COLO668 (cell line): ENCODE measurements at regions not wholly inside any gene's neighbourhood (a gene's known extent, or its start where the extent isn't known, plus 50 kb on each side); places are given as distances from the start of the nearest gene placed in this dataset.
"Not testable (repeated sequence)": the region's sequence is repeated elsewhere in the genome, so short reads cannot be mapped to it uniquely, and the experiment has no call there.

Experiments
- DNase-seq: peaks from one replicate; lab custom pipeline; 2025; ENCODE audit not compliant: unreplicated experiment; lab: John Stamatoyannopoulos, UW

DNA sequence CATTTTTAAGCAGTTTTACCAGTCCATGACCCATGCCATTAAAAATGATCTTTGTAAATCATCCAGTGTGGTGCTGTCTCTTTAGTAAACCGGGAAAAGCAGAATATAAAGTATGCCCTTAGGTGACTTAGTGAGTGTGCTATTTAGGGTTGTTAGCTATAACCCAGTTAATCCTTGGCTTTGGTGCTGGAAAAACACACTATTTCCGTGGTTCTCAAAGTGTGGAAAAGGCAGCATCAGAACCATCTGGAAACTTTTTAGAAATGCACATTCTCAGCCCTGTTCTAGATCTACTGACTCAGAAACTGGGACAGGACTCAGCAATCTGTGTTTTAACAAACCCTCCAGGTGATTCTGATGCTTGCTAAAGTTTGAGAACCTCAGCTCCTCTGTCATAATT lies 123.6 kb upstream of the ZNF608 start:
- DNase-seq, result no peak

GRCh38 chr5:124871303-124871702 lies 124.9 kb upstream of the ZNF608 start:
- no peak for DNase-seq

GRCh38 chr5:124872086-124872485 lies 125.6 kb upstream of the ZNF608 start:
- DNase-seq, result no peak

DNA sequence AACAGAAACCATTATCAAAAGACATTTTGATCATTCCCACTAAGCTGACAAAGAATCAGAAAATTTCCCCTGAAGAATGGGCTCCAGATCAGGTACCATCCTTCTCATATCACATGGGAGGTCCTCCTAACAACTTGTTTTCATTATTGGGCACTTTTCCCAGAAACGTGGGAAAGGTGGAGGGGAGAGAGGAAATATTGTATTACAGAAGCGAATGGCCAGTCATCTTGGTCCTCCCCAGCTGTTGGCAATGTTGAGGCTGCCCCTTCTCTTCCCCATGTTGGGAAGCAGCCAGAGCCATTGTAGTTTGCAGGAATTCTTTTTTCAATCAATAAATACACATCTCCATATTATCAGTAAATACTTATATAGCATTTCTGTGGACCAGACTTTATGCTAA lies 126.2 kb upstream of the ZNF608 start:
- DNase-seq, result no peak

- no peak for DNase-seq
Measured at GRCh38 chr5:124873188-124873587, 126.7 kb upstream of the ZNF608 start.

GRCh38 chr5:124873713-124874112 lies 127.3 kb upstream of the ZNF608 start:
- no peak for DNase-seq

GRCh38 chr5:124876566-124876965 lies 130.1 kb upstream of the ZNF608 start:
- no peak for DNase-seq

- no peak for DNase-seq
Measured at GRCh38 chr5:124876983-124877382, 130.5 kb upstream of the ZNF608 start.

GRCh38 chr5:124877501-124878146 lies 131.2 kb upstream of the ZNF608 start:
- no peak for DNase-seq

DNA sequence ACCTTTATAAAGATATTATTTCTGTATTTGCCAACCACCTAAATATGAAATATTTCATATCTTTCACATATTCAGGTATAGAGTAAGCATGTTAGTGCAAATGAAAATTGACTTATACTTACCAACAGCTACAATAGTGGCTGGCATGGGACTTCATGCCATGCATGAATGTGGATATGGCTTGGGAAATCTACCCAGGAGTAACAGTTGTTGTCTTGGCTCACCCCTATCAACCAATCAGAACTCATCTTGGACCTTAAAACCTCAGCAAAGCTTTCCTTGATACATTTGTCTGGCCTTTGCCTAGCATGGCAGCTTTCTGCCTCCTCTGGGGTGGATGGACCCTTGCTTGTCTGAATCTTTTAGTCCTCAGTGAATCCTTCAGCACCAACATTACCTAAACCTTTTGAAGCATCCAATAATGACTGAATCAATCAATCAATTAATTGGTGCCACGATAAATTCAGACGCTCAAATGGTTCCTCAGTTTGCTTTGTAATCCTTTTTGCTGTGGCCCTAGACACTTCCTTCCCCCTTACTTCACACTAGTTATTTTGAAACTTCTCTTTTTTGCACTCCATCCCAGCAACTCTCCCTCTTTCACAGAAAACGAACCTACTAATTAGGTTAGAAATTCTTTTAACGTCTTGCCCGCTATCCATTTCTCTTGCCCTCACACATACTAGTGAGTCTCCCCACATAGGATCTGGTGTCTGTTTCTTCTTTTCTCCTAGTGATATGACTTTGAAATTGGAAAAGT lies 132.3 kb upstream of the ZNF608 start:
- DNase-seq, result no peak

DNA sequence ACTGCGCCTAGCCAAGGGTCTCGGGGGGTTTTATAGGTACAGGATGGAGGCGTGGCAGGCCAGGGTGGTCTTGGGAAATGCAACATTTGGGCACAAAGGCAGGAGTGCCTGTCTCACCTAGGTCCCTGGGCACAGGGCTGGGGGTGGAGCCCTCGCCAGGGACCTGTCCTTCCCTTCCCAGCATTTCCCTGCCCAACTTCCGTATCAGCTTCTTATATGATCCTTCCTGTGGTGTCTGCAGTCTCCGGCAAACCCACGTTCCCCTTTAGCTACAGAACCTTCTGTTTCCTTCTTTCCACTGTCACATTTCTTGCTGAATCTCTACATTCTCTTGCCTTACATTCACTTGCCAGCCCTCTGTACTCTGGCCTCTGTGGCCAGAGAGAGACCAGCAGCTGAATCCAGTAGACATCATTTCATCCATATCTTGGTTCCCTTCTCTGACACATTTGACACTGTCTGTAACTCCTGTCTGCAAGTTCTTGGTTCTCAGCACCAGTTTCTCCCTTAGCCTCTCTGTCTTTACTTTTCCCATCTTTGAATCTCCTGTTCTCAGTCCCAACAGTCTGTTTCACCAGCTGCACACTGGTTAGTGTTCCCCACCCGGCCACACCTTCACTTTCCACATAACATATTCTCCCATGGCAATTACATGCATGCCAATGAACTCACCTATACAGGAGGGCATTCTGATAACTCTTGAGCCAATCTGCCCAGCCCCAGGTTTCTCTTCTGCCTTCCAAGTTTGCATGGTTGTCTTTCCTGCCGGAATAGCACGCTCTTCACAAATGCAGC lies 134.7 kb upstream of the ZNF608 start:
- DNase-seq, result no peak

DNA sequence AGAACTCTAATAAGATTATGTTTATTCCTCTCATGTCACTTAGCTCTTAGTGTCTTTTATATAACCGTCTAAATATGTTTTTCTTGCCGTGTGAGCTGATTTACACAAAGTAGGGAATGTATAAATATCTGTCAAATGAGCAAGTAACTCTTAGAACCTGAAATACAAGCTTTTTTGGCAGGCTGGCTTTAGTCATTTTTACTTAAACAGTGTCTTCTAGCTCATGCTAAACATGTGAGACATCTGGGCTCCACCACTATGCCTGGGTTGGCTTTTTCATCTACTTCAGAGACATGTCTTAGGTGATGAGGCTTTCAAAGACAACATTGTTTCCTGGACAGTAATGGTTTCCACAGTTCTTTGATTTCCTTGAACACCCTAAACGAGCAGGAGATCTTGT lies 137.2 kb upstream of the ZNF608 start:
- no peak for DNase-seq

GRCh38 chr5:124884114-124884513 lies 137.7 kb upstream of the ZNF608 start:
- no peak for DNase-seq

GRCh38 chr5:124885490-124885889 lies 139.1 kb upstream of the ZNF608 start:
- DNase-seq, result no peak

GRCh38 chr5:124887223-124887622 lies 140.8 kb upstream of the ZNF608 start:
- DNase-seq, result no peak

GRCh38 chr5:124888050-124888506 lies 141.6 kb upstream of the ZNF608 start:
- peak; percentile 44 for DNase-seq

GRCh38 chr5:124888622-124889485 lies 142.4 kb upstream of the ZNF608 start:
- no peak for DNase-seq

GRCh38 chr5:124889486-124889825 lies 143.0 kb upstream of the ZNF608 start:
- DNase-seq, result no peak

DNA sequence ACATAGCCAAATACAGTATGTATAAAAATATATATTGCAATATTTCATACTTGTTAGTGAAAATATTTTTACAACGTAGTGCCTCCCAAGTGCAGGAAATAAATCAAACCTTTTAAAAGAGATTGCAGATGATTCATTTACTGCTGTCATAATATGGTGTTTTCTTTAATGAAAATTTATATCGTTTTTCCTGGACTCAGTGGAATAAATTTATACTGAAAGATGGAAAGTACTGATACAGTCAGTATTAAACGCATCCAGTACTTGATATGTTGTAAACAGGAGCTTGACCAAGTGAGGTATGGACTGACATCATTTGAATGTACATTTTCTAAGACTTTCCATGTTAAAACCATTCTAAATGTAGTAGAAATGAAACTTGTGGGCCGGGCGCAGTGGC lies 143.4 kb upstream of the ZNF608 start:
- DNase-seq, result no peak

- DNase-seq, result not testable (repeated sequence)
Measured at GRCh38 chr5:124890442-124890841, 144.0 kb upstream of the ZNF608 start.

- no peak for DNase-seq
Measured at GRCh38 chr5:124891179-124891578, 144.7 kb upstream of the ZNF608 start.
